HG02588 (cell line): ENCODE measurements at regions not wholly inside any gene's neighbourhood (a gene's known extent, or its start where the extent isn't known, plus 50 kb on each side); places are given as distances from the start of the nearest gene placed in this dataset.

Experiments
- ATAC-seq: cut with Tn5 transposase; IDR thresholded peaks from one replicate; pipeline ENCODE4 v1.9.1; 2021; ENCODE audit warnings: mild to moderate bottlenecking, moderate library complexity; ENCODE audit not compliant: unreplicated experiment

DNA sequence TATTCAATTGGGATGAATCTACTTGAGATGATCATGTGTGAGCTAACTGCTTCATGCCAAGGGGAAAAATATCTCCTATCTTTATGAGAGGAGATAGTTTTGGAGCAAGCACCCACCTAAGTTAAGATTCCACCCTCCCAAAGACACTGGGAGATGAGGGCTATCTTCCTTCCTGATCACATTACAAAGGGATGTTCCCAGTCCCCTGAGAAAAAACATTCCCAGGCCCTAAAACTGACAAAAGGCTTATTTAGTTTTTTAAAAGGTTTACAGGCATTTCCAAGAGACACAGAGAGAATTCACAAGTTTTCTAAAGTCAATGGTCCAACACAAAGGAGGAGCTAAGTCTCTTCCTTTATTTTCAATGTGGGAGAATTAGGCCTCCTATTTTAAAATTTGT lies 401.5 kb downstream of the FBXO15 start:
- no peak for ATAC-seq

- ATAC-seq: no peak
Observed at GRCh38 chr18:73742957-73743356, 404.7 kb downstream of the FBXO15 start.

DNA sequence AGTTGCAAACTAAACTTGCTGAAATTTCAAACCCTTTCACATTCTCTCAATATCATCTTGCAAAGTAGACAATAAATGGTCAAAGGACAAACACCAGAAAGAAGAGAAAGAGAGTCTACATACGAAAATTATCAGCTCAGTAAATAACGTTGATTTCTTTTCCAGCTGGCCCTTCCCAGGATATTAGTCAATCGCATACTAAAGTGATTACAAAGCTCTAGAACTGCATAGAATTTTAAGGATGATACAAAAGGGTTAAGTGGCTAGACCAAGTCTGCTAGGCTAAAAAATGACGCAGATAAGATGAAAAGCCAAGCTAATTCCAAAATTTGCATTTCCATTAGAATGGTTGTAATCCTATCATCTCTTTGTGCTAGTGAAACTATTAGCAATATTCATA lies 405.7 kb downstream of the FBXO15 start:
- no peak for ATAC-seq

DNA sequence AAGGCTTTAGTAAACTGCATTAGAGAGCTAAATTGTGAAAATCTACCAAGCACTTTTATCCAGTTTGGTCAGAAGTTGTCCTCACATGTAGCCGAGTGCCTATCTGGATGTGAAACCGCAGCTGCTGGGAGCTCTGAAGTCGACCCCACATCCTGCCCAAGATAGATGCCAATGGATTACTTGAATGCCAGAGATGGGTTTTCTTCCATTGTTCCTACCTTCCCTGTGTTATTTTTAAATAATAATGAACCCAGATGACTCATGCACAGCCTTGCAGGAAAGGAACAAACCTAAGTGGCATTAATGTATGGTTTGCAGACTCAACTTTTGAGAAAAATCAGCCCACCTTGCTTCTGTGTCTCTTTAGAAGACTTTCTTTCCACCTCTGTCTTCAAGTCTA lies 408.5 kb downstream of the FBXO15 start:
- no peak for ATAC-seq

GRCh38 chr18:73737990-73738389 lies 409.6 kb downstream of the FBXO15 start:
- ATAC-seq: no peak

DNA sequence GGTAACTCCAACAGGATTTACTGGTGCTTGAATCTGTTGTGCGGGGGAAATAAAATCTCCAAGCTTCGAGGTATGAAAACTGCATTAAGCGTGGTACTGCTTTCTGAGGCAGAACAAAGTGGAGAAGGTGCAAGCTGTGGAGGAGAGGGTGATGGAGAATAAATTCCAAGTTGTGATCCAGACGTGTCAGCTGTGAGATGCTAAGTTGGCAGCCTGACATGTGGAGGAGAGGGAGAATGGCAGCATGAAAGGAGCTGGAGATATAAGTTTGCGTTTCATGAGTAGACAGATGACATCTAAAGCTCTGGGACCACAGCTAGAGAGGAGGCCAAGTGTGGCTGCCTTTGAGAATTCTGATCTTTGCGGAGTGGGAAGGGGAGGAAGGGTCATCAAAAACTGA lies 411.8 kb downstream of the FBXO15 start:
- ATAC-seq: no peak

DNA sequence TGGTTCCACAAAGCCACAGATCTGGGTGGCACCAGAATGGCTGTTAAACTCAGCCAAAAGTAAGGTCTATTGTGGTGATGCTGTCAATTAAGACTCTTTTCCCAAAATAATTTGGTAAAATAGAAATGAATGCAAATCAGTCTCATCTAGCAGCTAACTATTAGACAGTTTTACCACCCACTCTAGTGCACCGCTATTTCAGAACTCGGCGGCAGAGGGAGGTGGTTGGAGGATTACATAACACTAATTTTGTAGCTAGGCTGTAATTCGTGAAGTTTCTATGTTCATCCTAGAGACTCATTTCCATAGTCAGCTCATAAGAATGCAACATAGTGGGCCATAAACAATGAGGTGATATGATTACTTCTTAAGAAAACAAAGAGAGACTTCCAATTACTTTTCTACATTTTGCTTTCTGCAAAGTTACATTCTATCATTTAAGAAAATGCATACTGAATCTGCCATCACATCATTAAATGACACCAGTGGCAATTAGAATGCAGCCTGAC lies 413.8 kb downstream of the FBXO15 start:
- ATAC-seq: no peak

- no peak for ATAC-seq
Observed at GRCh38 chr18:73733376-73733775, 414.3 kb downstream of the FBXO15 start.

DNA sequence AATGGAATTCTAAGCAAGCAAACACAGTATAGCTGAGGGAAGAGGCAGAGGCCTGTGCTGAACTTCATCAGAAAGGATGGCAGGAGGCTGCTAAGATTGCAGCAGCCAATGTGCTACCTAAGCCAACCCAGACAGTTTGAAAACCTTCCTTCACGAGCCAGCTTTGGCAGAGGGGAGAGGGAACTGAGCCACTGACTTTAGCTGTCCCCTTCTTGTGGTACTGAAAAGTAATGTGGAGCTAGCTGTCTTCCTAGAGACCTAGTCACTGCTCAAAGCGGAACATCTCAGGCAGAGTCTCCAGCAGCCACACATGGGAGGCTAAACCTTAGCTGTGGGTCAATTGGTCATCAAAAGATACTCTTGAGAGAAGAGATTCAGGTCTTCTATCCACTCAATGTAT lies 419.0 kb downstream of the FBXO15 start:
- ATAC-seq: no peak

GRCh38 chr18:73724958-73725357 lies 422.7 kb downstream of the FBXO15 start:
- ATAC-seq: no peak

GRCh38 chr18:73719611-73720010 lies 428.0 kb downstream of the FBXO15 start:
- no peak for ATAC-seq

DNA sequence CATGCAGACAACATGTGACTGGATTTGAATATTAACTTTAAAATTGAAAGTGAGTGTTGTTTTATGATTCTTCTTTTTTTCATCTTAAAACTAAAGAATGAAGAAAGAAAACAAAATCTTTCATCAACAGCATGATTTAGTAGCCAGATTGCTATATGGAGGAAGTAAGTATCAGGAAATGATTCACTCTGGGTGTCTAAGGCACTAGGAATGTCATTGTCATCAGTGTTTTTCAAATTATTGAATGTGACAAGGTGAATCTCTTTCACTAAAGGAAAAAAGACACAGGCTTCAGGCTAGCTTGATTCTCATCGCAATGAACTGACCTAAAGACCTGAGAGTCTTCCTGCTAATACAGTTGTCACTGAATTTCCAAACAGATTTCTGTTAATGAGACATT lies 430.1 kb downstream of the FBXO15 start:
- ATAC-seq: no peak

GRCh38 chr18:73715210-73715670 lies 432.4 kb downstream of the FBXO15 start:
- ATAC-seq: no peak

DNA sequence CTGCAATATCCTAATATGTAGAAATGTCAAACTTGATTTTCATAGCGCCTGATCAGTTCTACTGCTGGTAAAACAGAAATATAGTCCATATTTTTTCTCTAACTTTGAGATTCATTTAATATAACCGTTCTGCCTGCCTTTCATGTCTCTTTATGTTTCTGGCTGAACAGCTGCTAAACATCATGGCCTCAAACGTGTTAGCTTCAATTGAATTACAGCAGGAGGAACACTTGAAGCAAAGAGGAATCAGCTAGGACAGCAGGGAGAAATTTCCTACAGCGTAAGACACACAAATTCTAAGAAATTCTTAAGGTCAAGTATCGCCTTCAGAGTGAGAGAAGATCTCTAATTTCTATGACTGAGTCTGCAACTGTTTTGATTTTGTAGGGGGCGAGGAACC lies 433.2 kb downstream of the FBXO15 start:
- no peak for ATAC-seq

DNA sequence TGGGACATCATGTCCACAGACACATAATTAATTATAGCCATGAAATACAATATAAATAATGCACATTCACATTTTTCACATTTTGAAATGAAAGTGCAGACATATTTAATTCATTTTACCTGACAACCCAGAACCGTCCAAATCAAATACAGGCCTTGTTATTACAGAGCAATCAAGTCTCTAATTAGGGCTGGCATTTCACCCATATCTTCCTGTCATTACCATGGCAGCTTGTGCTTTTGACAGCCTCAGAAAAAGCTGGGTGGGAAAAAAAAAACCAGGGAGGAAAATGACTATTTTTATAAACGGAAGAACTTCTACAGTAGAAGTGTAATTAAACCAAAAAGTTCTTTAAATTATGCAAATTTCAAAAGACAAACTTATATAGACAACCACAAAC lies 436.4 kb downstream of the FBXO15 start:
- no peak for ATAC-seq

- no peak for ATAC-seq
Observed at GRCh38 chr18:73708591-73708990, 439.0 kb downstream of the FBXO15 start.

GRCh38 chr18:73707035-73707434 lies 440.6 kb downstream of the FBXO15 start:
- no peak for ATAC-seq

DNA sequence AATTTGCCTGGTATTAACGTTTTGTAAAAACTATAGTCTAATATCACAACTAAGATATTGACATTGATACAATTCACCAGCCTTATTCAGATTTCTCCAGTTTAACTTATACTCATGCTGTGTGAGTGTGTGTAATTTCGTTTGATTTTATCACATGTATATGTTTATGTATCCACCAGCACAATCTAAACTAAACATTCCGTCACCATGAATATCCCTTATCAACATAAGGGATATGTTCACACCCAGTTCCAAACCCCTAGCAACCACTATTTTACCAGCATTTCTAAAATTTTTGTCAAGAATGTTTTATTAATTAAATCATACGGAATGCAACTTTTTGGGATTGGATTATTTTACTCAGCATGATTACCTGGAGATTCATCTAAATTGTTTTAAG lies 450.3 kb downstream of the FBXO15 start:
- ATAC-seq: no peak

DNA sequence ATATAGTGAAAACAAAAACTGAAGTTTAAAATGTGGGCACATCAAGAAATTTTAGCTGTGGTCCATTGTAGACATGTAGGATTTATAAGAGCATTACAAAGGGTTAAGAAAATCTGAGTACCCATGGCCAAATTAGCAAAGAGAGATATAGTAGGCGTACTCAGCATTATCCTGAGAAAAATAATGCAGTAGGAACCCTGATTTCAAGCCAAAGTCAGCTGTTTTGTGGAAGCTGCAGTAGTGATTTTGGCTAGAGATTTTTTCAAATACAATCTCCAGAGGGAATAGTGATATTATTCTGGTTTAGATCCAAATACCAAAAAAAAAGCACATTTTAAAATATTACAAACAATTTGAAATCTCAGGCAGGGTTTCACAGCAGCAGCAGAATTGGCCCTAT lies 450.9 kb downstream of the FBXO15 start:
- ATAC-seq: no peak

- no peak for ATAC-seq
Observed at GRCh38 chr18:73696171-73696570, 451.5 kb downstream of the FBXO15 start.

GRCh38 chr18:73693091-73693490 lies 454.5 kb downstream of the FBXO15 start:
- ATAC-seq: no peak

- no peak for ATAC-seq
Observed at GRCh38 chr18:73691624-73692023, 456.0 kb downstream of the FBXO15 start.

DNA sequence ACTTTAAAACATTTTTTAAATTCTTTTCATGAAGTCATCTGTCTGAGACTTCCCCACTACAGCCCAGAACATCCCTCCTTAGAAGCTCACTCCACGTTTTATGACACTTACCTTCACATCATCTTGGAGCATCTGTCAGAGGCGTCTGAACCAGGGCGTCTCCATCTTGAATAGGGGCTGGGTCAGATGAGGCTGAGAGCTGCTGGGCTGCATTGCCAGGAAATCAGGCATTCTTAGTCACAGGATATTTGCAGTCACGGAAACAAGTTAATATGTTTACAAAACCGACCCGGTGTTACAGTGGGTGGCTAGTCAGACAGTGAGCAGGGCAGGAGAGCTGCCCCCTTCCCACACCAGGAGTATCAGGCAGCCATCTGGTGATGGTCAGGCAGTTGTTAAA lies 456.5 kb downstream of the FBXO15 start:
- ATAC-seq: no peak

DNA sequence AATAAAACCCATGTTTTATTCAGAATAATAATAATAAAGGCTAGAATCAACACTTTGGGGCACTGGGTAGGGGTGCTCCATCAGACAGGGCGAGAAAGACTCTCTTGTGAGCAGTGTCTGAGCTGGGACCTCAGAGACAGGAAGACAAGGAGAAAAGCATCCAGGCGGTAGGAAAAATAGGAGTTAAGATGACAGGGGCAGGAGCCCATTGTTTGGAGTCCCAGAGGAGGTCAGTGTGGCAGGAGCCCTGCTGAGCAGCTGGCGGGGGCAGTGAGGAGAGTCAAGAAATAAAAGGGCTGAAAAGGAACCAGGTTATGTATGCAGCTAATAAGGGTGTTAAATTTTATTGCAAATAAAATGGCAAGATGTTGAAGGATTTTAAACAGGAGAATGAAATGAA lies 457.4 kb downstream of the FBXO15 start:
- ATAC-seq: no peak
